M059J (cell line): ENCODE measurements at regions not wholly inside any gene's neighbourhood (a gene's known extent, or its start where the extent isn't known, plus 50 kb on each side); places are given as distances from the start of the nearest gene placed in this dataset.
"Not testable (repeated sequence)": the region's sequence is repeated elsewhere in the genome, so short reads cannot be mapped to it uniquely, and the experiment has no call there.

Source experiments
- DNase-seq: peaks from one replicate; pipeline ENCODE4 v3.0.0-alpha.2; 2012; ENCODE audit warnings: low read depth

GRCh38 chr20:47929368-47930115 is 144.3 kb upstream of the SULF2 start:
- DNase-seq: peak; percentile 95

DNA sequence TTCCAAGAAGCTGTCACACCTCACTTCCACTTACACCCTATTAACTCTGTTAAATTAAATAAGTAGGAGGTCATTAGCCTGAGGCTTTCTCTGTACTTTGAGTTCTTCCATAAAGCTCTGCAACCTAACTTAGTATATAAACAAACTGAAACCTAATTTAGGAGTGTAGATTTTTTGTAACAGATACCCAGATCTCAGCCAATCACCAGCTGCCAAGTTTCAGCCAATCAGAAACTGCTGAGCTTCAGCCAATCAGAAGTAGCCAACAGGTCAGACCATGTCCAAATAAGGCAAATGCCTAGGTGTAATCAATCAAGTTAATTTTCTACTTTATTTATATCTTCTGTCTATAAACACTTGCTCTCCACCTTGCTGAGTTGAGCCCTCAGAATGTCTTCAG is 142.7 kb upstream of the SULF2 start:
- DNase-seq: peak; percentile 87

DNA sequence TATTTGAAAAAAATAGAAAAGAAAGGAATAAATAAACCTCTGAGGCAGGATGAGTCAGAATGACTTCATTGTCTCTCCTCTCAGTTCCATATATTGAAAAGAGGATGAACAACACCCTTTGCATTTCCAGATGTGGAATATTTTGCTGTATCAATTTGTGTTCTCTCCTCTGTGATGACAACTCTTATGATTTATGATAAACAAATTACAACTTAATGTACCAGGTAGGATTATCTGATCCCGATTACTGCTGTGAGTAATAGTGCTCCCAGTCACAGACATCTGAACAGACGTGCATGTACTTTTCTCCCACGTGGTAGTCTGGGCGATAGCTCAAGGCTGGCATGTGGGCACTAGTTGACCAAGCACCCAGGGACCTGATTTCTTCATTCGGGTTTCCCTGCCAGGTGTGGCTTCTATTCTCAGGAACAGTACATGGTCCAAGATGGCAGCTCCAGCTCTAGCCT is 142.1 kb upstream of the SULF2 start:
- peak; percentile 91 for DNase-seq

GRCh38 chr20:47926731-47927130 is 141.4 kb upstream of the SULF2 start:
- peak; percentile 25 for DNase-seq

- peak; percentile 84 for DNase-seq
Observed at GRCh38 chr20:47925593-47925992, 140.3 kb upstream of the SULF2 start.

- peak; percentile 78 for DNase-seq
Observed at GRCh38 chr20:47922269-47922668, 137.0 kb upstream of the SULF2 start.

GRCh38 chr20:47921829-47922228 is 136.5 kb upstream of the SULF2 start:
- not testable (repeated sequence) for DNase-seq

- no peak for DNase-seq
Observed at GRCh38 chr20:47921408-47921807, 136.1 kb upstream of the SULF2 start.

- peak; percentile 14 for DNase-seq
Observed at GRCh38 chr20:47917549-47918070, 132.3 kb upstream of the SULF2 start.

DNA sequence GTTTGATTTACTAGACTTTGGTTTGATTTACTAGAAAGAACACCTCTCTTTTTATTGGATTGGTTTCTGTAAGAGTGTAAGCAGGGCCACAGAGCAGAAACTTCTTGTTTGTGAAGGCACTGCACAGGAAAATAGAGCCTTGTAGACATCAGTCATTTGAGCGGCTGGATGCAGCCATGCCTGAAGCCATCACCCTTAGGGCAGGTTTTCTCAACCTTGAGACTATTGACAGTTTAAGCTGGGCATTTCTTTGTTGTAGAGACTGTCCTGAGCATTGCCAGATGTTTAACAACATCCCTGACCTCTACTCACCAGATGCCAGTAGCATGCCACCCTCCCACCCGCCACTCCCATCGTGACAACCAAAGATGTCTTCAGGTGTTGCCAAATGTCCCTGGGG is 130.2 kb upstream of the SULF2 start:
- no peak for DNase-seq

GRCh38 chr20:47914792-47915191 is 129.5 kb upstream of the SULF2 start:
- DNase-seq: no peak

DNA sequence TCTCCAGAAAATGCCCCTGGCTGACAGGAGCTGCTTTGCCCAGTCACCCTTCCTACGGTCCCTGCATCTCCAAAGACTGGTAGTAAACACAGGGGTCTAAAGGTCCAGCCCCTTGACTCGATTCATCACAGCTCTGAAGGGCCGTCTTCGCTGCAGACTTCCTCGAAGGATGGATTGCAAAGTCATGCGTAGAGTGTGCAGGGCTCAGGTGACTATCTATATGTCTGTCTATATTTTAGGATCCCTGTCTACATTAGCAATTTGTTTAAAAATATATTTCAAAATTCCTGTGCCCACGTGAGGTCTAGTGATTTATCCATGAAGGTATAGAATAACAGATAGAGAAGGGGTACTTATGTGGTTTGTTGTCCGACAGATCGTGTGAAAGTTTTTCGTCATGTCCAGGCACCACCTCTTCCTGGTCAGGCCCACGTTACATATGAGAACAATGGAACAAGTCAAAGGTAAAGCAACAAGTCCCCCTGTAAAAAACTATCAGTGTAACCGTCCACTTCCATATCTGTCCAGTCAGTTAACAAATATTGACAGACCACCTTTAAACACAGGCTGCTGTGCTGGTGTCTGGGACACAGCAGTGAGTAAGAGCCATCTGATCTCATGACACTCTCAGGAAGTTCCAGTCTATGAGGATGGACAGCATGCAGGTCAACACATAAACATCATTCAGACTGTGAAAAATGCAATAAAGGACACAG is 127.7 kb upstream of the SULF2 start:
- DNase-seq: not testable (repeated sequence)

DNA sequence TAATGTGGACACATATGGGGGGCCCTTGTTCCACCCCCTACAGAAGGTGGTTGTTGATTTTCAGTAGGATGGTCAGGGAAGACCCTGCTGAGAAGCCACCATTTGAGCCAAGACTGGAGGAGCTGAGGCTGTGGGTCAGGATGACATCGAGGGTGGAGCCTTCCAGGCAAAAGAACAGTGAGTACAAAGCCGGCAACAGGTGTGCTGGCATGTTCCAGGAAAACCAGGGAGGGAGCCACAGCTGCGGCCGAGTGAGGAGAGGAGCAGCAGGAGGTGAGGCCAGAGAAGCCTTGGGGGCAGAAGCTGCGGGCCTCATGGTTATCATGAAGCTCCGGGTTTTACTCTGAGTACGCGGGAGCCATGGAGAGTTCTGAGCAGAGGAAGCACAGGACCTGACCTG is 126.9 kb upstream of the SULF2 start:
- not testable (repeated sequence) for DNase-seq

DNA sequence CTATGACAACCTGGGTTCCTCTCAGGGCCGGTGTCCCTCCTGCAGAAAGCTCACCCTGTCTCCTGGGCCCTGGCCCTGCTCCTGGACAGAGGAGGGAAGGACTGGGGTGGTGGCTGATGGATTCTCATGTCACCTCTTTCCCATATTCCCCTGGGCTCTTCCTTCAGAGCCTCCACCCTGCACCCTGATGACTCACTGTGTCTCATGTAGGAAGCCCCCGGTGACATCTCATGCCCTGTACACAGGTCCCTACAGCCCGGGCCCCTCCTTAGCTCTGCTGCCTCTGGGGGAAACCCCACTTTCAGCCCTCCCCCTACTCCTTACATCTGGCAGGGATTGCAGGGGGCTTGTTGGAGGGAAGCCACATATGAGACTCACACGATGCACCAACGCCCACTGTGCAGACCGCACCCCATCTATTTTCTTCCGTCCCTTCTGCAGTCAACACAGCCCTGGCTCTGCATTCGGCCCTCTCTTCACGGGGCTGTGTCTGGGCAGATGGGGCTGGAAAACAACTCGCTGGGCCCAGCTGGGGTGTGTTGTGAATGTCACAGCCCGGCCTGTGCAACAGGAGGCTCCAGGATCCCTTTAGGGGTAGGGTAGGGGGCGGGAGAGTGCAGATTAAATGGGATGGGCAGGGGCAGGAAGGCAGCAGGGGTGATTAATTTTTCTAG is 124.6 kb upstream of the SULF2 start:
- peak; percentile 13 for DNase-seq

DNA sequence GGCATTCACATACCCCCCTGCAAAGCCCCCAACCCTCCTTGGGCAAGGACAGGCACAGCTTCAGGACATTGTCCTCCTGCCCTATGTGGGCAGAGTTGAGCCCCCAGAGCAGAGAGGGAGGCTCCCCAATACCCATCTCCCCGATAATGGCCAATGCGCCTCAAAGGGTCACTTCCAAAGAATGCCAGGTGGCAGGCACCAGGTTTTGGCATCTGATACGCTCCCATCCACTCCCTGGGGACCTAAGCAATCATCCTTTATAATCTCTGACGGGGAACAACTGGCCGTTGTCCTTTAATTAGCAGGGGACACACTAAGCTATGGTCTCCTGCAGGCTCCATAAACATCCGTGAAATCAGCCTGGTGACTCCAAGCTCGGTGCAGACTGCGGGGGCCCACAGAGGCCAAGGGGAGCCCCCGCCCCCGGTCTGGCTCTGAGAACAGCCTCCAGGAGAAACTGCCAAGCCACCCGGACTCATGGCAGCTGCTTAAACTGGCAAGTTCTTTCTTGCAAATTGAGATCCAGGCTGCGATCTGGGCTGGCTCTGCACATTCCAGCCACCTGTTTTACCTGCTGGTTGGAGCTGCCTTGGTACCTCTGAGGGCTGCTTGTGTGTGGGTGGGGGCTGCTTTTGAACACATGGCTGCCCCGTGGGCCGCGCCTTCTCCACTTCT is 123.2 kb upstream of the SULF2 start:
- not testable (repeated sequence) for DNase-seq

DNA sequence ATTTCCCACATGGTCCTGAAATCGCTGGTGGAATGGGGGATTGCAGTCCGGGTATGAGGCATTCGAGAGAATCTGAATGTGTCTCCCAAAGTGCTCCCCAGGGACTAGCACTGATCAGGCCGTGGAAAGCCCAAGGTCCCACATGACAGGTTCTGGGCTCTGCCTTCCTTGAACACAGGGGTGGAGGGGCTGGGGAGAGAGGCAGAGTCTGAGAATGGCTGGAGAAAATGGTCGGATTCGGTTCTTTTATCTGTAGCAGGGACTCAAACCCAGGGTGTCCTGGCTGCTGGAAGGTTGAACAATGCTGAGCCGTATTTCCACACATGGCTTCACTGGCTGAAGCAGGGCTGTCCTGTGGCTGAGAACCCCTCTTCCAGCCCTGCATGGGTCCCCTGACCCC is 122.7 kb upstream of the SULF2 start:
- DNase-seq: not testable (repeated sequence)

DNA sequence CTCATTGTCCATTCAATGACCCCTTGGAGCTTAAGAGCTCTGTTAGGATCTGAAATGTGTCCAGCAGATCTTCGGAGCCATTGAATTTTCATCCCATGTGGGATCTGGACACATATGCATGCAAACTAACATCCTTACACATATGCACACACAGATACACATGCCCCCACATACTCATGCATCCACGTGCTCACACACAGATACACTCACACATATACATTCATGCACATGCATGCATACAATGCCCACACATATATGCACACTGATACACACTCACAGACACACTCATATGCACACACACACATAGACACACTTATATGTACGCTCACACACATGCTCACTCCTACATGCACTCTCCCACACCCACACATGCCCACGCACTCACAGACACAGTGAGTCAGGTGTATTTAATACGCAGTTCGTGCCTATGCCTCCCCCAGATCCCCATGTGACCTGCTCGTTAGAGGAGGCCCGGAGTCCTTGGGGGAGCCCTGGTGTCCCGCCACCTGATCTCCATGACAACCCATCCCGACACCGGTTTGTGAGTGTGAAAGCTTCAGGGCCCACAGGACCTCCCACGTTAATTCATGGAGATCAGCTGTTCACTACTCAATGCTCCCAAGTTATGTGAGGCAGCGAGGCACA is 121.9 kb upstream of the SULF2 start:
- no peak for DNase-seq

DNA sequence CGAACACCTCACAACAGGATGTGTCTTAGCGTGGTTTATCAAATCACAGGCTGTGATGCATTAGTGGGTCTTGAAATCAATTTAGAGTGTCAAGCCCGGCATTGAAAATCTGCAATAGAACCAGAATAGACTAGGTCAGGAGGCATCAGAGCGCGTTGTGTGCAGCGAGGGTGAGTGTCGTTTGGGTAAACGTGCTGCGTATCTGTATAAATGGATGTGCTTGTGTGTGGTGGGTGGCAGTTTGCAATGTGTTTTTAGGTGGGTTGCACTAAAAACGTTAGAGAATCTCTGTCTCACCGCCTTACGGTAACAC is 121.0 kb upstream of the SULF2 start:
- DNase-seq: no peak

DNA sequence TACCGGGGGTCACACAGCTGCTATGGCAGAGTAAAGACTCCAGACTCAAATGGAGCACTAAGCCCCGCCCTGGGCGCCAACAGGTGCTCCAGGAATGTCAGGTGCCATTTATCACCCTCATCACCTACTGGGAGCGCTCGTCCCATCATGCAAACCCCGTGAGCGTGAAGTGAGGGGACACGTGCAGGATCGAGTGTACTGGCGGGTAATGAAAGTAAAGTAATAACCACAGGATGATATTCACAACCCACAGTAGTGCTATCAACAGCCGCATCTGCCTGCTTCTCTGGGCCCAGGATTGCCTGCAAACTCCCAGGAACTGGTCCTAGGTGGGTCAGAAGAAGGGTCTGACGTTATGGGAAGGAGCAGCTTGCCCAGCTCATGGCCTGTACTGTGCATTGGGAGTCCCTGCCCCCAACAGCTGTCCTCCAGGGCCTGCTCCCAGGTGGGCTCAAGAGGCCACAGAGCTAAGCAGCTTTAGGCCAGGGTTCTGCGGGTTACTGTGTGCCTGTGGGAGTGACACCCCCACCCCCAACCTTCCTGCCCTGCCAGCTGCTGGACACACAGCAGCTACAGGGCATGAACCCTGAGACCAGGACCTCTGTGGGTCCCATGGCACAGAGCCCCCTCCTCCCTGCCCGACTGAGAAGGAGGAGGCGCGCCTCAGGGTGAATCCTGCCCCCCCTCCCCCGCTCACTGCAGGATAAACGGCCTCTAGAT is 120.5 kb upstream of the SULF2 start:
- DNase-seq: no peak

DNA sequence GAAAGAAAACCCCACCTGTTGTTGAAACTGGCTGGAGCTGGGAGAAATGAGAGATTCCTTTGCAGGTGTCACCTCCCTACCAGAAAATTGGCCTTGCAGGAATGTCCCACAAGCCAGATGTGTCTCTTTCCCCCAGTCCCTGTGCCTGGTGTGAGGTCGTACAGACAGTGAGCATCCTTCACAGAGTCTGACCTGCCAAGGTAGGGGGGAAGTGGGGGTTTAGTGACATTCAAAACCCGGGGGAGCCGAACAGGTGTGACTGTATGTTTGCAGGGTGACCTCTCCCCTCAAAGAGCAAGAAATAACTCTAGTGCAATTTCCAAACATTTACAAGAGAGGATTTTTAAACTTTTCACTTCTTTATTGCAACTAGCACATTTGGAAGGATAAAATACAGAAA is 117.7 kb upstream of the SULF2 start:
- not testable (repeated sequence) for DNase-seq

GRCh38 chr20:47899313-47899712 is 114.0 kb upstream of the SULF2 start:
- DNase-seq: not testable (repeated sequence)
